ENCODE measurements at regions not wholly inside any gene's neighbourhood (a gene's known extent, or its start where the extent isn't known, plus 50 kb on each side); places are given as distances from the start of the nearest gene placed in this dataset.

- ChIA-PET POLR2A (no interaction called here), CTCF (interaction anchor here (1.0 kb wide), 1 partner anchor 8 kb away, joined by 3 read pairs; no protein-coding TSS in a partner anchor), RAD21 (ENCODE audit: unreplicated experiment) (no interaction called here), SMC1A (ENCODE audit: uncharacterized antibody, unreplicated experiment) (no interaction called here)
- in situ Hi-C loops (cut with MboI) = no loop called here
- no peak overlapping the region for H3K27ac ChIP-seq (ENCODE audit: control insufficient read depth, insufficient read depth)
- no peaks in the 10 kb centered on the region for H3K9me3 ChIP-seq (replicated peaks; ENCODE audit: control insufficient read depth, insufficient read depth, low read length)
- no peak for TF ChIP-seq POLR2AphosphoS5 (IDR thresholded peaks at IDR 0.05; ENCODE audit: low read length)
- TF ChIP-seq PML (IDR thresholded peaks at IDR 0.05; ENCODE audit: low read length) = no peak
- TF ChIP-seq EED (IDR thresholded peaks at IDR 0.05; ENCODE audit: low read depth) = no peak
- no peak for TF ChIP-seq SMAD5 (IDR thresholded peaks at IDR 0.05; ENCODE audit: low read depth)
- TF ChIP-seq MTA3 (IDR thresholded peaks at IDR 0.05; ENCODE audit: borderline replicate concordance, low read length) = no peak
- no peak for TF ChIP-seq ZNF217 (IDR thresholded peaks at IDR 0.05)
- no peak for TF ChIP-seq ATF3 (IDR thresholded peaks at IDR 0.05; ENCODE audit: borderline replicate concordance, extremely low read depth, low read depth, low read length)
- no peak for TF ChIP-seq POLR2AphosphoS2 (IDR thresholded peaks at IDR 0.05; ENCODE audit: low read depth, low read length)
- TF ChIP-seq MEF2A (IDR thresholded peaks at IDR 0.05; ENCODE audit: insufficient read depth, low read depth, low read length) = no peak
- H3K9ac ChIP-seq (ENCODE audit: control insufficient read depth, insufficient read depth, low read length) = no peak overlapping the region
- H4K20me1 ChIP-seq (ENCODE audit: control insufficient read depth, insufficient read depth) = no peaks in the 10 kb centered on the region
- FAIRE-seq (no peak), DNase-seq (ENCODE audit: low read depth, low spot score) (no peak), ATAC-seq (no peak)
- intact Hi-C loops (cut with micrococcal nuclease; ENCODE audit: unreplicated experiment) = no loop called here
- no peak overlapping the region for H2AFZ ChIP-seq (ENCODE audit: control insufficient read depth, low read depth, low read length)
- no peaks in the 10 kb centered on the region for H3K4me1 ChIP-seq (ENCODE audit: control insufficient read depth, insufficient read depth, low read length)
- no peaks in the 10 kb centered on the region for H3K36me3 ChIP-seq (ENCODE audit: control insufficient read depth in 2 of 2, insufficient read depth in 2 of 2, low read length in 1 of 2)
- H3K4me2 ChIP-seq (ENCODE audit: control insufficient read depth, insufficient read depth) = no peak overlapping the region
- H3K4me3 ChIP-seq = no peak overlapping the region
- WGBS (ENCODE audit: insufficient coverage, insufficient replicate concordance, low lambda C conversion rate, missing lambda C conversion rate) = 60% methylated on average over 5 of the region's 5 CpGs
- no peaks in the 10 kb centered on the region for H3K27me3 ChIP-seq (replicated peaks in 1 of 2; ENCODE audit: control insufficient read depth in 2 of 2, insufficient read depth in 2 of 2, low read length in 1 of 2)
- no peaks in the 10 kb centered on the region for H3K79me2 ChIP-seq (ENCODE audit: control insufficient read depth, insufficient read depth, low read length)
- BruUV-seq (replicated peaks) = no TSS peak
These were observed 213.0 kb upstream of the TMEFF2 start for GRCh38 chr2:192407692-192408091.

- POLR2A ChIA-PET = no interaction called here
- H3K27me3 ChIP-seq (replicated peaks in 1 of 2; ENCODE audit: control insufficient read depth in 2 of 2, insufficient read depth in 2 of 2, low read length in 1 of 2) = no peaks in the 10 kb centered on the region
- no peak overlapping the region for H3K4me2 ChIP-seq (ENCODE audit: control insufficient read depth, insufficient read depth)
- intact Hi-C loops (cut with micrococcal nuclease; ENCODE audit: unreplicated experiment) (no loop called here), in situ Hi-C loops (cut with MboI) (no loop called here)
- H3K79me2 ChIP-seq (ENCODE audit: control insufficient read depth, insufficient read depth, low read length) = no peaks in the 10 kb centered on the region
- BruUV-seq (replicated peaks) = no TSS peak
- H3K36me3 ChIP-seq (ENCODE audit: control insufficient read depth in 2 of 2, insufficient read depth in 2 of 2, low read length in 1 of 2) = no peaks in the 10 kb centered on the region
- CTCF ChIA-PET = no interaction called here
- H3K4me3 ChIP-seq = no peak overlapping the region
- H3K4me1 ChIP-seq (ENCODE audit: control insufficient read depth, insufficient read depth, low read length) = no peaks in the 10 kb centered on the region
- no peak overlapping the region for H2AFZ ChIP-seq (ENCODE audit: control insufficient read depth, low read depth, low read length)
- SMC1A ChIA-PET (ENCODE audit: uncharacterized antibody, unreplicated experiment) = interaction anchor here (0.6 kb wide), 1 partner anchor 1002 kb away, joined by 3 read pairs; no protein-coding TSS in a partner anchor
- DNase-seq (ENCODE audit: low read depth, low spot score) = no peak
- no peak overlapping the region for H3K27ac ChIP-seq (ENCODE audit: control insufficient read depth, insufficient read depth)
- no peaks in the 10 kb centered on the region for H3K9me3 ChIP-seq (replicated peaks; ENCODE audit: control insufficient read depth, insufficient read depth, low read length)
- RAD21 ChIA-PET (ENCODE audit: unreplicated experiment) = no interaction called here
- no peak for ATAC-seq
- FAIRE-seq = no peak
- no peaks in the 10 kb centered on the region for H4K20me1 ChIP-seq (ENCODE audit: control insufficient read depth, insufficient read depth)
- WGBS (ENCODE audit: insufficient coverage, insufficient replicate concordance, low lambda C conversion rate, missing lambda C conversion rate) = 55% methylated on average over 6 of the region's 6 CpGs
- no peak overlapping the region for H3K9ac ChIP-seq (ENCODE audit: control insufficient read depth, insufficient read depth, low read length)
- TF ChIP-seq RUNX3 (IDR thresholded peaks at IDR 0.05; ENCODE audit: low read length) (no peak), ZBED1 (IDR thresholded peaks at IDR 0.05; ENCODE audit: borderline replicate concordance) (no peak), SMC3 (IDR thresholded peaks at IDR 0.05; ENCODE audit: borderline replicate concordance, low read length) (no peak), CBX3 (IDR thresholded peaks at IDR 0.05; ENCODE audit: borderline replicate concordance, low read depth) (no peak), EP300 (IDR thresholded peaks at IDR 0.05; ENCODE audit: borderline replicate concordance in 1 of 2, control insufficient read depth in 1 of 2, low read depth in 2 of 2, low read length in 2 of 2) (no peak), SUPT20H (IDR thresholded peaks at IDR 0.05; ENCODE audit: borderline replicate concordance, control insufficient read depth, low read depth, low read length) (no peak), BHLHE40 (IDR thresholded peaks at IDR 0.05; ENCODE audit: borderline replicate concordance in 1 of 2, low read depth in 2 of 2, low read length in 1 of 2) (no peak)
- TF ChIP-seq, protein P1, sequence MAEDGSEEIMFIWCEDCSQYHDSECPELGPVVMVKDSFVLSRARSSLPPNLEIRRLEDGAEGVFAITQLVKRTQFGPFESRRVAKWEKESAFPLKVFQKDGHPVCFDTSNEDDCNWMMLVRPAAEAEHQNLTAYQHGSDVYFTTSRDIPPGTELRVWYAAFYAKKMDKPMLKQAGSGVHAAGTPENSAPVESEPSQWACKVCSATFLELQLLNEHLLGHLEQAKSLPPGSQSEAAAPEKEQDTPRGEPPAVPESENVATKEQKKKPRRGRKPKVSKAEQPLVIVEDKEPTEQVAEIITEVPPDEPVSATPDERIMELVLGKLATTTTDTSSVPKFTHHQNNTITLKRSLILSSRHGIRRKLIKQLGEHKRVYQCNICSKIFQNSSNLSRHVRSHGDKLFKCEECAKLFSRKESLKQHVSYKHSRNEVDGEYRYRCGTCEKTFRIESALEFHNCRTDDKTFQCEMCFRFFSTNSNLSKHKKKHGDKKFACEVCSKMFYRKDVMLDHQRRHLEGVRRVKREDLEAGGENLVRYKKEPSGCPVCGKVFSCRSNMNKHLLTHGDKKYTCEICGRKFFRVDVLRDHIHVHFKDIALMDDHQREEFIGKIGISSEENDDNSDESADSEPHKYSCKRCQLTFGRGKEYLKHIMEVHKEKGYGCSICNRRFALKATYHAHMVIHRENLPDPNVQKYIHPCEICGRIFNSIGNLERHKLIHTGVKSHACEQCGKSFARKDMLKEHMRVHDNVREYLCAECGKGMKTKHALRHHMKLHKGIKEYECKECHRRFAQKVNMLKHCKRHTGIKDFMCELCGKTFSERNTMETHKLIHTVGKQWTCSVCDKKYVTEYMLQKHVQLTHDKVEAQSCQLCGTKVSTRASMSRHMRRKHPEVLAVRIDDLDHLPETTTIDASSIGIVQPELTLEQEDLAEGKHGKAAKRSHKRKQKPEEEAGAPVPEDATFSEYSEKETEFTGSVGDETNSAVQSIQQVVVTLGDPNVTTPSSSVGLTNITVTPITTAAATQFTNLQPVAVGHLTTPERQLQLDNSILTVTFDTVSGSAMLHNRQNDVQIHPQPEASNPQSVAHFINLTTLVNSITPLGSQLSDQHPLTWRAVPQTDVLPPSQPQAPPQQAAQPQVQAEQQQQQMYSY (CRISPR knock-in tag; IDR thresholded peaks at IDR 0.05) = no peak
These were observed 203.5 kb upstream of the TMEFF2 start for GRCh38 chr2:192398236-192398635.

Measured in GM12878 (cell line).